Frontal cortex (tissue), 3 donors: ENCODE measurements at regions not wholly inside any gene's neighbourhood (a gene's known extent, or its start where the extent isn't known, plus 50 kb on each side); places are given as distances from the start of the nearest gene placed in this dataset.
"Not testable (repeated sequence)": the region's sequence is repeated elsewhere in the genome, so short reads cannot be mapped to it uniquely, and the experiment has no call there.

Experiments
- DNase-seq, 2 donors: peaks; one replicate each; pipeline ENCODE4 v3.0.0; 2012; ENCODE audit warnings: low spot score in 2 of 2
- FAIRE-seq: peaks from 2 replicates; lab custom pipeline; 2012; peaks lifted over from hg19 to GRCh38; lab: Jason Lieb, UNC
- donor health status: control.
- donor health status: control.
- donor health status: control.

GRCh38 chr5:67802766-67803165, 412.8 kb upstream of the PIK3R1 start:
- FAIRE-seq, result no peak
- no peak for DNase-seq

- DNase-seq, result no peak
- no peak for FAIRE-seq
Observed at GRCh38 chr5:67799732-67800234, 415.8 kb upstream of the PIK3R1 start.

GRCh38 chr5:67798470-67798869, 417.1 kb upstream of the PIK3R1 start:
- not testable (repeated sequence) for DNase-seq, FAIRE-seq

GRCh38 chr5:67795781-67796477, 419.6 kb upstream of the PIK3R1 start:
- DNase-seq, result no peak
- FAIRE-seq, result no peak

DNA sequence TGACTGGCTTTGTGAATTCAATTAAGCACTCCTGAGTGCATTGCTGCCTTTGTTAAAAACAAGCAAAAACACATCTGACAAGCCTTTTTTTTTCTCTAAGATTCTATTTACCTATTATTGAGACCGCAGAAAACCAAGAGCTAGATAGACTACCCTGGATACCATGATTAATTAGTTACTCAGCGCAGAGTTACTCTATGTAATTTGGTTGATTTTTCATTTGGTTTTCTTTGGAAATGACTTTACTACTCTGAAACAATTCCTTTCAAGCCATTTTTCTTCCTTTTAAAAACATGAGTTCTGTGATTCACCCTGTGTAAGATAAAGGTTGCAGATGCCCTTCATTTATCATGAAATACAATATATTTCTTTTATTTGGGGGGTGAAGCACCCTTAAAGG, 421.6 kb upstream of the PIK3R1 start:
- FAIRE-seq (no peak), DNase-seq (no peak)

DNA sequence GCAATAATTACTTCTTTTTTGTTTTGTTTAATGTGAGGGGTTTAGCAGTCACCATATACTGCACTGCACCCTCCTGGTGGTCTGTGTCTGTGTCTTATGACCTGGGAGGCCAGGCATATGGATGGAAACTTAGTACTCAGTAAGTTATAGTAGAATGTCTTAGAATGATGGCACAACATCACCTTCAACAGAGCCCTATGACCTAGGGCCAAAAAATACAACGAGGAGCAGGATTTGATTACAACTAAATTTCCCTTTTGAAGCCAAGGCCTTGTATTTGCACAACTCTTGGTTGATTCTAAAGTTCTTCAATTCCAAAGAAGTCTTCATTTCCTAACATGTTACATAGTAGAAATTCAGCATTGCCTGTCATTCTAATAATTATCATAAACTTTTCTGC, 422.1 kb upstream of the PIK3R1 start:
- DNase-seq, result no peak
- no peak for FAIRE-seq

DNA sequence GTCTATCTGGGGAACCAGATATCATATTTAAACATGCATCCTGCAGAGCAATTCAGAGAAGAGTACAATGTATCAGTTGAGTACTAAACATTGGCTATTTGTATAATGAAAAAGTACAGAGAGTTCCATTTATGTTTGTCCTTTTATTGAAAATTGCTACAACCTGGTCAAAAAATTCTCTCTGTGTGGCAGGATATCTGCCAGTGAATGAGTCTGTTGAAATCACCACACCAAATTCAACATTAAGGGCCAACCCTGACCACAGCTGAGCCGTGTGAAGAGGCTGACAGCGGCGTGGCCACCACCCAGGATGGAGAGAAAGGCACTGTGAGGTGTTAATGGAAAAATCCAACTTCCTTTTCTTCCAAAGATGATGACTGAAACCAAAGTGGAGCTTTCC, 422.7 kb upstream of the PIK3R1 start:
- DNase-seq (no peak), FAIRE-seq (no peak)

GRCh38 chr5:67790390-67790789, 425.2 kb upstream of the PIK3R1 start:
- FAIRE-seq, result no peak

DNA sequence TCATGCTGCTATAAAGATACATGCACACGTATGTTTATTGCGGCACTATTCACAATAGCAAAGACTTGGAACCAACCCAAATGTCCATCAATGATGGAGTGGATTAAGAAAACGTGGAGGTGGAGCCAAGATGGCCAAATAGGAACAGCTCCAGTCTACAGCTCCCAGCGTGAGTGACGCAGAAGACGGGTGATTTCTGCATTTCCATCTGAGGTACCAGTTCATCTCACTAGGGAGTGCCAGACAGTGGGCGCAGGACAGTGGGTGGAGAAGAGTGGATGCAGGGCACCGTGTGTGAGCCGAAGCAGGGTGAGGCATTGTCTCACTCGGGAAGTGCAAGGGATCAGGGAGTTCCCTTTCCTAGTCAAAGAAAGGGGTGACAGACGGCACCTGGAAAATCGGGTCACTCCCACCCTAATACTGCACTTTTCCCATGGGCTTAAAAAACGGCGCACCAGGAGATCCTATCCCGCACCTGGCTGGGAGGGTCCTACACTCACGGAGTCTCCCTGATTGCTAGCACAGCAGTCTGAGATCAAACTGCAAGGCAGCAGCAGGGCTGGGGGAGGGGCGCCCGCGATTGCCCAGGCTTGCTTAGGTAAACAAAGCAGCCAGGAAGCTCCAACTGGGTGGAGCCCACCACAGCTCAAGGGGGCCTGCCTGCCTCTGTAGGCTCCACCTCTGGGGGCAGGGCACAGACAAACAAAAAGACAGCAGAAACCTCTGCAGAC, 435.5 kb upstream of the PIK3R1 start:
- DNase-seq, FAIRE-seq: not testable (repeated sequence)

More at GRCh38 chr5:67790390-67790789, 425.2 kb upstream of the PIK3R1 start:
- DNase-seq, result no peak

DNA sequence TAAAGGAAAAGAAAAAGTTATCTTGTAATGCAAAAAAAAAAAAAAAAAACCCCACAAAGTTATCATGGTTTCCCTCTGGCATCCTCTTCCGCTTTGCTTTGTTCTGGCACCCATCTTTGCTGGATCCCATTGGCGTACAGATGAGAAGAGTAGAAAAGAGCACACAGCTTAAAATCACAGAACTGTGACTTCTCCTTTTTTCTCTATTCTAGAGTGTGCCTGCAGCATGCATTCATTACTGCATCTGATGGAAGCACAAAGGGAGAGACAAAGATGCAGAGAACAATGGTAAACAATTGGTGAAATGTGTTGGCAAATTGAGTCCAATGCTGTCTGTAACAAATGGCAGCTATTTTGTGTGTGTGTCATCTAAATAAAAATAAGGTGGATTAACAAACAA, 440.8 kb upstream of the PIK3R1 start:
- DNase-seq, result no peak
- FAIRE-seq, result no peak

- FAIRE-seq (no peak), DNase-seq (no peak)
Observed at GRCh38 chr5:67774267-67774552, 441.3 kb upstream of the PIK3R1 start.

DNA sequence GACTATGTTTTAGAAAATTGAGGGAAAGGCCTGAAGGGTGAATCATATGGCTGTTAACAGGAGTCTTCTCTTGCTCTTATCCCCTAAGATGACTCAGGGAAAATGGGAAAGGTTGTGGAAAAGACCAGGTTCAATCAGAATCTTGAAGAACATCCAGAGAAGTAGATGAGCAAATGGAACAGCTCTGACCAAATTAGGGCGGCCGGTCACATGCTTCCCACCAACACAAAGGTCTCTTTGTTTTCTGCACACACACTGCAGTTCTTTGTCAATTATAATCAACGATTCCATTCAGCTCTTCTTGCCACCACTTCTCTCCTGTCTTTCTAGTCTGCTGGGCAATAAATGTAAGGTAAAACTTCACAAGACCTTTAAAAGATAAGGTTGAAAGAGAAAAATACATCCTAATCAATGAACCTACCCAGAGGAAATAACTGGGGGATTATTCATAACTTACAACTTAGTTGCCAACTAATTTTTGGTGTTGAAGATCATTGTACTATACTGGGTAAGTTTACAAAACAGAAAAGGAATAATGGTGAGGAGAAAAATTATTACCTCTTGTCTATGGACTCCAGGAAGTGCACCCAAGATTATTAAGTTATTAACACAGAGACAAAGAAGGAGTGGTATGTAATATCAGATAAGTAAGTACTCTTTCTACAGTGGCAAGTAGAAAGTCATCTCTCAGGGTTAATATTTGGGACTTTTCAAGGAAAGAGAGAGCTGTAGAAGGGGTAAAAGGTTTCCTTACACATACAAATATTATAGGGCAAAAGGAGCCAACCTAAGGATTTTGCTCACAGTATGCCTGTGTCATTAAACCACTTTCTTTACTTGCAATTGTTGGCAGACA, 441.9 kb upstream of the PIK3R1 start:
- peak; percentile 97 for FAIRE-seq
- DNase-seq, result peak; percentile 16 to 48

DNA sequence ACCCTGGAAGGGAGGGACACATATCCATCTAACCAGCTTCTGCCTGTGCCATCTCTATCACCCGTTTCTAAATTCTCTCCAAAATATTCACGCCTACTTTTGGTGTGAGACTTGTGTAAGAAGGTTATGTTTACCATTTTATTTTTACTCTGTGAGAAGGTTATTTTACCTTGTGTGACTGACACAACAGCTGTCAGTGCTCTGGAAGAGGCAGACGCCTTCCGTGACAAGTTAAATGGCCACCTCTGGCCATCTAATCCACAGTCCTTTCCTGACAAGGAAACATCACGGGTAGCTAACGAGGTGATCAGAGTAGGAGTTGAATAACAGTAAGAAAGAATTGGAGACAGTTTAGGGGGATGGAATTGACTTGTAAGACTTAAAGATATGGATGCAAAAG, 443.8 kb upstream of the PIK3R1 start:
- no peak for FAIRE-seq

DNA sequence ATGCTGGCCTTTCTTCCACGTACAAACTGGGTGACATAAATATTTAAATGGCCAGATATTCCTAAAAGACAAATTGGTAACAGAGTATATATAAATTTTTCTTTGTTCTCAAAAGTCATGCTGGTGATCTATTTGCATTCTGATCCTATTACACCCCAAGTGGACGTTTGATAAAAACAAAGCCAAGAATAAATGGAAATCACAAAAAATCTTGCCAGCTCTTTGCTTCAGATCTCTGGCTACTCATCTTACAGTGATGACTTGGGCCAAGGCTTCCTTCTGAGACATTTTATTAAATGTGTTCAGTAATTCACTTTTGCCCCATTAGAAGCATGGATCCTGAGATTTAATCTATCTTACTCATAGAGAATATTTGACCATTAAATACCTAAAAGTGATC, 444.3 kb upstream of the PIK3R1 start:
- DNase-seq, result no peak
- FAIRE-seq, result no peak

More for the DNA sequence above, 443.8 kb upstream of the PIK3R1 start:
- DNase-seq, result no peak

DNA sequence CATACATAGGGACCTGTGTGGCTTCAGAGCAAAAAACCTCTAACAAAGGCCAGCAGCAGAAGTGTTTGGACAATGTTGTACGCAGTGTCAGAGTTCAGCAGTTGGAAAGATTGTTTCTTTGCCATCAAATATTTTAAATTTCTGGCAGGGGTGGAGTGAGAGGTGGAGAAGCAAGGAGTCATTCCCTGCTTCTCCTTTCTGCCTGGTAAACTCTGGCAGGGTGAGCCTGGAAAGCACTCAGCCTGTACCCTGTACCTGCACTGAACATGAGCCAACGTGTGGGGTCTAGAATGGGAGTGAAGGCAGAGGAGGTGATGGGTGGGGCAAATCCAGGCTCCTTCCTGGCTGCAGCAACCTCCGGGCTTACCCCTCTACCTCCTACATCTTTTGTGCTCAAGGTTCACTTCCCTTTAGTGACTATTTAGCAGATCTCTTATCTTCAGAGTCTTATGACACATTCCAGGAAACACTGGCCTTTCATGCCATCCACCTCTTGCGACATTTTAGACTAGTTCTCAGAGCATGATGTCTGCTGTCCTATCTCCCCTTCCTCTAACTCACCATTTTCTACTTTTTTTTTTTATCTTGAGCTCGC, 445.0 kb upstream of the PIK3R1 start:
- FAIRE-seq, result no peak
- DNase-seq, result no peak

DNA sequence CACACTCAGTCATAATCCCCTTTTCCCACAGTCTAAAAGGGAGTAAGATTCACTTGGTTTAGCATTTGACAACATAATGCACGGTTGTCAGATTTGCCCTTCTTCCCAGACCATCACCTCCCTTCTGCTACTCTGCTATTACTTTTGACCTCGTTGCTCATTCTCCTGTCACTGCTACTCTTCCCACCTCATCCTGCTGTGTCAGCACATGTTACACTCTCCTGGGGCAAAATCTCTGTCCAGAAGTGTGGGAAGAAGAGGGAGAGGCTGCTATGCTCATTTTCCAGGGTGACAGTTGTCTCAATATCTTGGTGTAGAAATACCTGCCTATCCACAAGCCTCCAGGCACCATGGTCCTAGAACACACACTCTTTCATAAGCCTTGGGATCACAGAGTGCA, 449.9 kb upstream of the PIK3R1 start:
- FAIRE-seq, result no peak
- DNase-seq, result no peak

- DNase-seq, FAIRE-seq: not testable (repeated sequence)
Observed at GRCh38 chr5:67757771-67758170, 457.8 kb upstream of the PIK3R1 start.

DNA sequence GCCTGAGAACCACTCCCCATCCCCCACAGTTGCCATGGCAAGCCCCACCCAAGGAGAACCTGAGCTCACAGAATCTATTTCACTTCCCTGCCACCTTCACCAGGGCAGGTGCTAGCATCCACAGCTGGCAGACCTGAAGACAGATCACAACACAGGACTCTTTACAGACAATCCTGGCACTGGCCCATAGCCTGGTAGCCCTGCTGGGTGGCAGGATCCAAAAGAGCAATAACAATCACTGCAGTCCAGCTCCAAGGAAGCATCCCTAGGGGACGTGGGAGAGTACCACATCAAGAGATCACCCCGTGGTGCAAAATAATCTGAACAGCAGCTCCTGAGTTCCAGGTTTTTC, 463.2 kb upstream of the PIK3R1 start:
- no peak for FAIRE-seq
- no peak for DNase-seq

- FAIRE-seq, result no peak
- no peak for DNase-seq
Observed at GRCh38 chr5:67748165-67748690, 467.3 kb upstream of the PIK3R1 start.

DNA sequence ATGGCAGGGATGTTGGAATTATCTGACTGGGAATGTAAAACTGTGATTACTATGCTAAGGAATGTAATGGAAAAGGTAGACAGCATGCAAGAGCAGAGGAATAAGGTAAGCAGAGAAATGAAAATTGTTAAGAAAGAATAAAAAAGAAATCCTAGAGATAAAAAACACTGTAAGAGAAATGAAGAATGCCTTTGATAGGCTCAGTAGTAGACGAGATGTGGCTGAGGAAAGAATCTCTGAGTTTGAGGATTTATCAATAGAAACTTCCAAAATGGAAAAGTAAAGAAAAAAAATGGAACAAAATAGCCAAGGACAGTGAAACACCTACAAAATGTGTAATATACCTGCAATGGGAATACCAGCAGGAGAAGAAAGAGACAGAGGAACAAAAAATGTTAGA, 468.5 kb upstream of the PIK3R1 start:
- no peak for FAIRE-seq

More for the DNA sequence above, 468.5 kb upstream of the PIK3R1 start:
- no peak for DNase-seq
